HL-60 (cell line): ENCODE measurements at regions not wholly inside any gene's neighbourhood (a gene's known extent, or its start where the extent isn't known, plus 50 kb on each side); places are given as distances from the start of the nearest gene placed in this dataset.

Source experiments
- CTCF ChIP-seq: IDR thresholded peaks from one replicate; pipeline ENCODE4 v1.5.1; 2011; ENCODE audit warnings: low read length, control low read depth, inconsistent platforms; ENCODE audit not compliant: insufficient read depth
- GABPA ChIP-seq: IDR thresholded peaks from 2 replicates; pipeline ENCODE4 v1.6.1; 2012; ENCODE audit warnings: low read depth
- POLR2AphosphoS5 ChIP-seq: IDR thresholded peaks from 2 replicates; pipeline ENCODE4 v1.6.1; 2012; ENCODE audit warnings: low read depth
- REST ChIP-seq: IDR thresholded peaks from 2 replicates; pipeline ENCODE4 v1.6.1; 2012; ENCODE audit warnings: low read depth; ENCODE audit not compliant: insufficient replicate concordance
- SPI1 ChIP-seq: IDR thresholded peaks from 2 replicates; pipeline ENCODE4 v1.6.1; 2012; ENCODE audit warnings: low read depth, mild to moderate bottlenecking, borderline replicate concordance

DNA sequence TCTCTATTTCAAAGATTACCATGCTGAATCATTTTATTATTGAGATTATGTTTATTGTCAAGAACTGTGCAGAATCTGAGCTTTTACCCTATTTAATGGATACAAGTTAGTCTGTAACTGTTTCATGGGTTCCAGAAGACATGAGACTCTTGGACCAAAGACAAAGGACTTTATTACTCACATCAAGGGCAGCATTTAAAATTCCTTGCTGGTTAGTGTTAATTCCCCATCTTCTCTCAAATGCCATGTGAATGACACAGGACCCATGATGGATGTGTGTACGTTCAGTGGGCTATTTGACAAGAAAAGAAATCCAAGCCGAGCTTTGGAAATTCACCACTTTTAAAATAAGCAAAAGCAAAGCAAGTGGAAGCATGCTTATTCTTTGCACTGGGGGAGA, 139.9 kb downstream of the PCDH20 start:
- TF ChIP-seq CTCF: no peak
- TF ChIP-seq POLR2AphosphoS5: no peak
- TF ChIP-seq GABPA: no peak
- no peak for TF ChIP-seq REST
- TF ChIP-seq SPI1: no peak
